HuH-7.5 (cell line): ENCODE measurements at regions not wholly inside any gene's neighbourhood (a gene's known extent, or its start where the extent isn't known, plus 50 kb on each side); places are given as distances from the start of the nearest gene placed in this dataset.
"Not testable (repeated sequence)": the region's sequence is repeated elsewhere in the genome, so short reads cannot be mapped to it uniquely, and the experiment has no call there.

Experiments used
- DNase-seq: peaks from one replicate; pipeline ENCODE4 v3.0.0; 2011; ENCODE audit warnings: low spot score

- DNase-seq = not testable (repeated sequence)
These were observed 144.8 kb upstream of the PRKD1 start for GRCh38 chr14:30072454-30072853.

- no peak for DNase-seq
These were observed 150.3 kb upstream of the PRKD1 start for GRCh38 chr14:30077946-30078345.

- DNase-seq = no peak
These were observed 151.3 kb upstream of the PRKD1 start for GRCh38 chr14:30078811-30079402.

- DNase-seq = no peak
These were observed 154.8 kb upstream of the PRKD1 start for GRCh38 chr14:30082486-30082885.

- no peak for DNase-seq
These were observed 157.2 kb upstream of the PRKD1 start for GRCh38 chr14:30084811-30085210.

DNA sequence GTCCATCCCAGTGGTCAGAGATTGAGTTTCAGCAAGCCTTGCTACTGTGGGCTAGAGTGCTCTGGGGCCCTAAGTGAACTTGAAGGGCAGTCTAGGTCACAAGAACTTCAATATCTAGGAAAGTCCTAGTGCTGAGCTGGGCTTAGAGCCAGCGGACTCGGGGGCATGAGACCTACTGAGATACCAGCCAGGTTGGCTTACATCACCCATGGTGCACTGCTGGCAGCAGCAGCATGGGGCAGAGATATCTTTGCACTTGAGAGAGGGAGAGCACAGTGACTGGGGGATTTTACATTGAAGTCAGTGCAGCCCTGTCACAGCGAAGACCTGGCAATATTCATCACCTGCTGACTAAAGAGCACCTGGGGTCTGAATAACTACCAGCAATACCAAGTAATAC, 158.3 kb upstream of the PRKD1 start:
- no peak for DNase-seq

DNA sequence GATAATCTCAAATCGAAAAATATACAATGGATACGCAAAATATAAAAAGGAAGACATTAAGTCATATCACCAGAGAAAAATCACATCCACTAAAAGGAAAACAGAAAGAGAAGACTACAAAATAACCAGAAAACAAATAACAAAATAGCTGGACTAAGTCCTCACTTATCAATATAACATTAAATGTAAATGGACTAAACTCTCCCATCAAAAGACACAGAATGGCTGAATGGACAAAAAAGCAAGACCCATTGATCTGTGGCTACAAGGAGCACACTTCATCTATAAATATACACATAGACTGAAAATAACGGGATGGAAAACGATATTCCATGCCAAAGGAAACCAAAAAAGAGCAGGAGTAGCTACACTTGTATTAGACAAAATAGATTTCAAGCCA, 161.0 kb upstream of the PRKD1 start:
- DNase-seq = no peak

DNA sequence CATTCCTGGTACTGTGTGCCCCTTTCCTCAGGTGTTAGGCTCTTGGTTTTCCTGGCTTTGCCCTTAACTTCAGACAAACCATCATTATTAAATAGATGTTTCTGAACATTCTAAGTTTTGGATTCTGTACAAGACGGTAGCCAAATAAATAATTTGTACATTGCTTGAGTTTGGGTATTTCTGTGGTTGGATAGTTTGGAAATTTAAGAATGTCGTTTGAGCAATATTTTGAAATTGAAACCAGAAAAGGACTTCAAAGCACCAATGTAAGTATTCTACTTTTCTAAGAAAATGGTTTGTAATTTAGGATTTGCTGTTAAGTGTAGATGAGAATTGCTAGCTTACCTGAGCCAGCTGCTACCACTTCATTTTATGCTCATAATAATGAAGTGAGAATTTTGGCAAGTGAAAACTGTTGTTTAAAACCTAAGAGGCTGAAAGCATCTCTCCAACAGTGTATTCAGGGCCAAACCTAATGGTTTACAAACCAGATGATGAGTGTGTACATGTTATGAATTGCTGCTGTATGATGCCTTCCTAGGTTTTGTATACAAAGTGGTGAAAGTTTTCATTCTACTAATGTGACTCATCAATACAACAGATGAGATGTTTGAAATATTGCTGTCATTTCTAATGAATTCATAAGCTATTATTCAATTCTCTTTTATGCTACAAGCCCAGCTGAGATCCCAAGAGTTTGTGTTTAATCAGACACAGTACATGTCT, 181.5 kb upstream of the PRKD1 start:
- no peak for DNase-seq

DNA sequence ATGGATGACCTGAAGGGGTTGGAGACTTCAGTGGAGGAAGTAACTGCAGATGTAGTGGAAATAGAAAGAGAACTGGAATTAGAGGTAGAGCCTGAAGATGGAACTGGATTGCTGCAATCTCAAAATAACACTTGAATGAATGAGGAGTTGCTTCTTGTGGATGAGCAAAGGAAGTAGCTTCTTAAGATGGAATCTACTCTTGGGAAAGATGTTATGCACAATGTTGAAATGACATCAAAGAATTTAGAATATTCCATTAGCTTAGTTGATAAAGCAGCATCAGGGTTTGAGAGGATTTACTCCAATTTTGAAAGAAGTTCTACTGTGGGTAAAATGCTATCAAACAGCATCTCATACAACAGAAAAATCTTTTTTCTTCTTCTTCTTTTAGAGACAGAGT, 186.4 kb upstream of the PRKD1 start:
- no peak for DNase-seq

- no peak for DNase-seq
These were observed 188.1 kb upstream of the PRKD1 start for GRCh38 chr14:30115756-30116155.

DNA sequence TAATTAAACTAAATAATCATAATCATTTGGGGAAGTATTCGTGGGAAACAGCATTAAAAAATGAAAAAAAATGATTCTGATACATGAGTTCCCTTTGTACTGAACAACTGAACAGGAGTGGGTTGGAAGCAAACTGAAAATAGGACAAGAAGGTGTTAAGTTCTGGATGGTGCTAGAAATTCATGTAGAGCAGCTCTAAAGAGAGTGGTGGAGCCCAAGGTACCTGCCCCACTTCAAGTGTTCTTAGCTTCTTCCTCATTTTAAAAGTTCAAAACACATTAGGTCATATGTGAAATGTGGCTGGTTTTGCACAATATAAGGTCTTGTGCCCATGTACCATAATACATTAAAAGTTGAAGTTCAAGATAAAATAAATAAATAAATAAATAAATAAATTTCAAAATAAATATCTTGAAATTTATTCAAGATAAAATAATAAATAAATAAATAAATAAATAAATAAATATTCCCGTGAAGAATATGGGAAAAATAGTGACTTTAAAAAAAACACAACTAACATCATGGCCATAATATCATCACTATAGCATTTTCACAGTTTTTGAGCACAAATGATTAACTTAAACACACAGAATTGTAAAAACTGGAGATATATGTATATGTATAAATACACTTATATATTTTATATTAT, 191.5 kb upstream of the PRKD1 start:
- DNase-seq = no peak

- no peak for DNase-seq
These were observed 197.8 kb upstream of the PRKD1 start for GRCh38 chr14:30125322-30125979.

- DNase-seq = no peak
These were observed 202.2 kb upstream of the PRKD1 start for GRCh38 chr14:30129807-30130206.

DNA sequence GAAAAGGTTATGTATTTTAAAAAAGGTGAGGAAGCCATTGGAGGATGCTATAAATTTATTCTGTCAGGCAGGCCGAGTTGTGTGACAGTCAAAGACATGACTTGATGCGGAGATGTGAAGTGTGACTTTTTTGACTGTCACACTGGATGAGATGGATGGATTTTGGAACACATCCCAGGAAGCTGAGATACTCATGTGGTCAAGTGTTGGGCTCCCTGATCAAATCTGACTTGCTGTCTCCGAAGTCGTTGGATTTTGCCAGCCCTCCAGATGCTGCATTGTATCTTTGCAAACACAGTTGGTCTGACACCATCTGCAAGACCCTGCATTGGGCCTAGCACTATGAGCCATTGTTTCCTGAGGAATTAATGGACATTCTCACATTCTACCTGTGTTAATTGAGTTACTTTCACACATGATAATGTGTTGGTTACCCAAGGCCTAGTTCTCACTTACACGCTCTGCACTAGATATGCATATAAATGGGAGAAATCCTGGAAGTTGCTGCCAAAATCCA, 204.0 kb upstream of the PRKD1 start:
- DNase-seq = no peak

GRCh38 chr14:30132196-30132595, 204.5 kb upstream of the PRKD1 start:
- no peak for DNase-seq

GRCh38 chr14:30134936-30135335, 207.3 kb upstream of the PRKD1 start:
- DNase-seq = no peak

DNA sequence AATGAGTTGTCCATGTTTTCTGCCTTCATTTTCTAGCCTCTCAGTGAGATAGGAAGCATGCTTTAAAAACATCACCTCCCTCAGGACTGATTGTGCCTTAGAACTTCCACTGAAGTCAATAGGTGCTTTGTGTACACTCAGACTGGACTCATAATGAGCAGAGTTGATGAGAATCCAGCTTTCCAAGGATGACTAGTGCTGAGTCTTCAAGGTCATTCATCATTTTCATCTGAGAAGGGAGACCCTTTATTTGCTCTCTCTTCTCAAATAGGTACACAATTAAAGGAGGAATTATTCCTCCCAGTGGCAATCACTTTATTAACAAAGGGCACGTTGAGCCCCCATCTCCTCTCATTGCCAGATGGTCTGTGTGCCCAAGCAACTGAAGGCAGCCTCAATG, 210.9 kb upstream of the PRKD1 start:
- DNase-seq = no peak

- DNase-seq = no peak
These were observed 214.6 kb upstream of the PRKD1 start for GRCh38 chr14:30142216-30142615.

DNA sequence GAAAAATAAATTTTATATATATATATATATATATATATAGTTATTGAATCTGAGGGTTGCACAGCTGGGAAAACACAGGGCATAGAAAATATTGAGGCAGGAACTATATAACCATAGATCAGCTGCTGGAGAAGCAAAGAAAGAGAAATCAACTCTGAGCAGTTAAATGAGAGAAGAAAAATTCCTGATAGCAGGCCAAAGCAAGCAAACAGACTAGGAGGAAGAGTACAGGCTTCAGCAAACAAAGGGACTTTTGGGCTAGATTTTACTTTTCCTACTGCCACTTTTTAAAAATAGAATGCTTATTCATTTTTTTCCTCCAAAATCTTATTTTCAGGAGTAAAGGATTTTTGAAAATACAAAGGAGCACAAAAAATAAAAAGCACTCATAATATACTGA, 216.0 kb upstream of the PRKD1 start:
- no peak for DNase-seq

DNA sequence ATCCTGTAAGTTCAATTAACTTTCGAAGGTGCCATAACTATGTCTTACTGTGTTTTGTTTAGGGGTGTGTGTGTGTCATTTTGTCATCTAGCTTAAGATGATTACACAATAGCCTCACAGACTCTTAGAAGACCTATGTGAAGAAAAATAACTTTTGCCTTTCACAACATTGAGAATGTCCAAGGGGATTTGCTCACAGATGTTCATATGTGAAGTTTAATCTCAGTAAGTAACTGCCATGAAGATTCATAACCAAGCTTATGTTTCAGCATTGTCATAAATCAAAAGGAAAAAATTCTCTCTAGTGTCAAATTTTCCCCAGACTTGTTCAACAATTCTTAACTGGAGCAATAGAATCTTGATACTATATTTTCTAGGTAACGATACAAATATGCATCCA, 226.1 kb upstream of the PRKD1 start:
- no peak for DNase-seq

DNA sequence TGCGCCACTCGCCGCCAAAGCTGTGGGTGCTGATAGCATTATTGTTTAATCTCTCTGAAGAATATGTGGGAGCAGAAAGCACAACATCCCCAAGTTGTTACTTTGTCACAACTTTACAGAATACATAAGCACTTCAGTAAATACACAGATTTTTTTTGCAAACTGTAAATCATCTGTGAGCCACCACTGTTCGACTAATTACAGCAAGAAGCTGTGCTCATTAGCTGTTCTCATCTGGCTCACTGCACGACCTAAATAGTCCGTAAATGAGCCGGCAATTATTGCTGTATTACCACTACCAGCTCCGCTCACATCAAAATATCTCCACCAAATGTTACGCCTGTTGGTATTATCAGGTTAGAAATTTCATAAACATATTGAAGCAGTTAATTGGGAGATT, 228.9 kb upstream of the PRKD1 start:
- no peak for DNase-seq

- DNase-seq = no peak
These were observed 230.7 kb upstream of the PRKD1 start for GRCh38 chr14:30158299-30158698.

DNA sequence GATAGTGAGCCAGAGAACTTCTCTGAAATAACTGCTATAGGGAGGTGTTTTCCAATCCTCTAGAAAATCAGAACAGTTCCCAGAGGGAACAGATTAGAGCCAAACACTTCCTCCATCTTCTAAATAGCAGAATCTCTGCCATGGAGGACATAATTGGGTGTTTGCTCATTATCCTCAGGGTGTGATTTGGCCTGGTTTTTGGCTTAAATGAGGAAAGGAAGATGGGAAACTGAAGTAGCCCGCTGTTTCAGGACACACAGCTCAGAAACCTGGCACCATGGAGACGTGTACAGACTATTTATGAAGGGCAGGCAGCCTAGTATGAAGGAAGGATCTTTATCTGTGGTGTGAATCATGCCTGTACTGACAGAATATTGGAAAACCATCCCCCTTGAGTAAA, 231.7 kb upstream of the PRKD1 start:
- no peak for DNase-seq
